SK-N-SH (cell line): ENCODE measurements at regions not wholly inside any gene's neighbourhood (a gene's known extent, or its start where the extent isn't known, plus 50 kb on each side); places are given as distances from the start of the nearest gene placed in this dataset.

Experiments used
- CTCF ChIA-PET: fragments of 300-600, 350-600 bp; formaldehyde crosslinking; extraction: SDS; loops from one replicate; lab custom pipeline; 2021; lab: Yijun Ruan, JAX
- POLR2A ChIA-PET: fragments of 350-600 bp; sonication (Branson Sonifier 250); formaldehyde crosslinking; extraction: SDS; loops from one replicate; lab custom pipeline; 2020; ENCODE audit warnings: antibody characterized with exemption, inconsistent platforms; lab: Yijun Ruan, JAX
- DNase-seq: peaks from one replicate; pipeline ENCODE4 v3.0.0; 2012
- H2AFZ ChIP-seq: fragments of 200-600 bp; sonication (generic); 2 replicates; pipeline ENCODE4 v1.8.1; 2016; ENCODE audit warnings: antibody characterized with exemption, mild to moderate bottlenecking, low read depth
- H3F3A ChIP-seq: fragments of 200-600 bp; sonication (generic); replicated peaks from 2 replicates; pipeline ENCODE3; 2016; ENCODE audit warnings: antibody characterized with exemption, mild to moderate bottlenecking; ENCODE audit not compliant: insufficient read depth
- H3K27ac ChIP-seq, 2 experiments: fragments of 200-500 bp in 1 of 2; fragments of 200-600 bp in 1 of 2; sonication (Bioruptor generic) in 1 of 2; sonication (generic), shearing (Covaris generic) in 1 of 2; 2 replicates each; pipeline versions ENCODE4 v1.5.1 to v1.6.1; 2014 to 2016; ENCODE audit warnings: low read depth in 2 of 2, inconsistent platforms in 1 of 2, low read length in 1 of 2, mild to moderate bottlenecking in 1 of 2, mixed read lengths in 1 of 2
- H3K27me3 ChIP-seq: fragments of 200-600 bp; sonication (generic), shearing (Covaris generic); 2 replicates; pipeline ENCODE4 v1.6.1; 2016; ENCODE audit warnings: mixed run types; ENCODE audit not compliant: insufficient read depth
- H3K36me3 ChIP-seq, 2 experiments: fragments of 200-500 bp in 1 of 2; fragments of 200-600 bp in 1 of 2; sonication (Bioruptor generic) in 1 of 2; sonication (generic) in 1 of 2; replicated peaks in 1 of 2; 2 replicates each; pipeline versions ENCODE3 to v1.5.1; 2014 to 2016; ENCODE audit warnings: low read length in 1 of 2, mild to moderate bottlenecking in 1 of 2; ENCODE audit not compliant: insufficient read depth in 2 of 2, control insufficient read depth in 1 of 2
- H3K4me1 ChIP-seq, 2 experiments: fragments of 200-500 bp in 1 of 2; fragments of 200-600 bp in 1 of 2; sonication (Bioruptor generic) in 1 of 2; sonication (generic), shearing (Covaris generic) in 1 of 2; 2 replicates each; pipeline versions ENCODE4 v1.5.1 to v1.6.1; 2014 to 2016; ENCODE audit warnings: low read depth in 1 of 2, low read length in 1 of 2, mixed run types in 1 of 2; ENCODE audit not compliant: insufficient read depth in 2 of 2, control insufficient read depth in 1 of 2
- H3K4me2 ChIP-seq: fragments of 200-600 bp; sonication (generic), shearing (Covaris generic); 2 replicates; pipeline ENCODE4 v1.6.1; 2017; ENCODE audit warnings: mixed run types
- H3K4me3 ChIP-seq, 2 experiments: fragments of 200-500 bp in 1 of 2; fragments of 200-600 bp in 1 of 2; sonication (Bioruptor generic) in 1 of 2; sonication (generic), shearing (Covaris generic) in 1 of 2; 2 replicates each; pipeline versions ENCODE4 v1.5.1 to v1.8.1; 2014 to 2016; ENCODE audit warnings: low read depth in 2 of 2, inconsistent platforms in 1 of 2, low read length in 1 of 2, mild to moderate bottlenecking in 1 of 2, mixed read lengths in 1 of 2, moderate library complexity in 1 of 2
- H3K79me2 ChIP-seq: fragments of 200-600 bp; sonication (generic); 2 replicates; pipeline ENCODE4 v1.8.1; 2017; ENCODE audit warnings: mild to moderate bottlenecking; ENCODE audit not compliant: insufficient read depth
- H3K9ac ChIP-seq: fragments of 200-600 bp; sonication (generic); 2 replicates; pipeline ENCODE4 v1.6.1; 2017; ENCODE audit warnings: mixed run types
- H3K9me2 ChIP-seq: fragments of 200-600 bp; sonication (generic); 2 replicates; pipeline ENCODE4 v1.6.1; 2017; ENCODE audit warnings: mixed run types
- H3K9me3 ChIP-seq: fragments of 200-600 bp; sonication (generic); 2 replicates; pipeline ENCODE4 v1.6.1; 2017; ENCODE audit warnings: mixed run types, mild to moderate bottlenecking, moderate library complexity
- H4K20me1 ChIP-seq: fragments of 200-600 bp; sonication (generic); 2 replicates; pipeline ENCODE4 v1.6.1; 2017; ENCODE audit warnings: mild to moderate bottlenecking, mixed run types; ENCODE audit not compliant: insufficient read depth
- ELF1 ChIP-seq: IDR thresholded peaks from 2 replicates; pipeline ENCODE4 v1.4.0; 2012
- FOSL2 ChIP-seq: IDR thresholded peaks from 2 replicates; pipeline ENCODE4 v1.4.0; 2012; ENCODE audit warnings: low read depth, mild to moderate bottlenecking, moderate library complexity, borderline replicate concordance
- GABPA ChIP-seq: IDR thresholded peaks from 2 replicates; pipeline ENCODE4 v1.4.0; 2012; ENCODE audit warnings: low read depth, mild to moderate bottlenecking
- GATA2 ChIP-seq: sonication (generic); formaldehyde crosslinking; IDR thresholded peaks from 2 replicates; pipeline ENCODE4 v1.5.0; 2020; ENCODE audit warnings: mild to moderate bottlenecking, missing genetic modification reagents
- JUND ChIP-seq: IDR thresholded peaks from 2 replicates; pipeline ENCODE4 v1.4.0; 2012
- MEF2A ChIP-seq: IDR thresholded peaks from 2 replicates; pipeline ENCODE4 v1.4.0; 2012; ENCODE audit warnings: low read depth, borderline replicate concordance
- RCOR1 ChIP-seq: fragments of 150-350 bp; IDR thresholded peaks from 2 replicates; pipeline ENCODE4 v1.6.1; 2017; ENCODE audit warnings: antibody characterized with exemption, low read length
- RXRA ChIP-seq: IDR thresholded peaks from 2 replicates; pipeline ENCODE4 v1.4.0; 2012; ENCODE audit warnings: low read depth, mild to moderate bottlenecking, borderline replicate concordance
- USF2 ChIP-seq: fragments of 150-350 bp; IDR thresholded peaks from 2 replicates; pipeline ENCODE4 v1.6.1; 2017; ENCODE audit warnings: antibody characterized with exemption, low read length, low read depth, borderline replicate concordance
- YY1 ChIP-seq: IDR thresholded peaks from 2 replicates; pipeline ENCODE4 v1.4.0; 2012; ENCODE audit warnings: low read depth, mild to moderate bottlenecking
- WGBS: methylation state at CpG from one replicate; pipeline ENCODE4 v1.1.6; 2017; ENCODE audit warnings: low lambda C conversion rate; 5-methylcytosine and 5-hydroxymethylcytosine counted together
- TF ChIP-seq, protein P1 (sequence below): IDR thresholded peaks from 2 replicates; pipeline ENCODE4 v1.4.0; 2012; ENCODE audit warnings: low read depth, borderline replicate concordance
- TF ChIP-seq, protein P2 (sequence below): fragments of 150-350 bp; IDR thresholded peaks from 2 replicates; pipeline ENCODE4 v1.6.1; 2016; ENCODE audit warnings: mild to moderate bottlenecking, low read depth, low read length

DNA sequence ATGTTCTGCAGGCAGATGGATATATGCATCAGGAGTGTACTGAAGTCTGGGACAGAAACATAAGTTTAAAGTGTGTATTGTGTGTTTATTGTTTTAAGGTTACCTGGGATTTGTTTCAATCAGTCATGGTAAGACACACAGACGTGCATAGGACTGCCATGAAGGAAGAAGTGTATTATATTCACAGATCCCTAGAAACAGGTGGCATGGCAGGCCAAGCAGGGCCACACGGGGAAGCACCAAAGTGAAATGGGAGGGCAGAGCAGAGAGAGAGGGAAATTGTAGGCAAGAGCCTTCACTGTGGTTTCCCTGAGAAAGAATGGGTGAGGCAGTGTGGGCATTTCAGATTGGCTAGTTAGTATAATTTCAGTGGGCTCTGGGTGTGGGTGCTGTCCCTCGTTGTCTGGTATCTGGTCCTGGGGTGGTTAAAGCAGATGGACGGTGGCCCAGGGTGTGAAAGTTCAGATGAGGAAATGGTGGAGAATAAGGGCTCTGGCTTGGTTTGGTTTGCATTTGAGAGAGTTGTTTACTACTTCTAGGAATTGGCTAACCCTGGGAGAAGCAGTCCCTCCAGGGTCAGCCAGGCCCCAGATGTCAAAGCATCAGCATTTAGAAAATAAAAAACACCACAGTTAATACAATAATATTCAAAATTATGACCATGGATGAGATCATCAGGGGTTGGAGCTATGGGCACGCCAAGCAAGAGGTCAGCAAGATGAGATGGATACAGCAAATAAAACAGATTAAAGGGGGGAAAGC, 160.0 kb downstream of the LRRC30 start:
- DNase-seq, result no peak
- Histone ChIP-seq H3K4me2 (no peak overlapping the region), H3K4me3 (no peak overlapping the region), H4K20me1 (no peaks in the 10 kb centered on the region), H3K27ac (no peak overlapping the region), H3K9me2 (no peaks in the 10 kb centered on the region), H3K27me3 (no peaks in the 10 kb centered on the region), H3K9me3 (no peaks in the 10 kb centered on the region), H2AFZ (no peak overlapping the region), H3K79me2 (no peaks in the 10 kb centered on the region), H3F3A (no peaks in the 10 kb centered on the region), H3K9ac (no peak overlapping the region), H3K4me1 (peaks cover 0 to 26% of the 10 kb centered on the region in 2 experiments; a peak in 2 of 4 replicates), H3K36me3 (no peaks in the 10 kb centered on the region)
- 27% methylated on average over 5 of the region's 5 CpGs for WGBS
- ChIA-PET CTCF (no interaction called here), POLR2A (no interaction called here)
- no peak for TF ChIP-seq JUND
- TF ChIP-seq, protein P1, sequence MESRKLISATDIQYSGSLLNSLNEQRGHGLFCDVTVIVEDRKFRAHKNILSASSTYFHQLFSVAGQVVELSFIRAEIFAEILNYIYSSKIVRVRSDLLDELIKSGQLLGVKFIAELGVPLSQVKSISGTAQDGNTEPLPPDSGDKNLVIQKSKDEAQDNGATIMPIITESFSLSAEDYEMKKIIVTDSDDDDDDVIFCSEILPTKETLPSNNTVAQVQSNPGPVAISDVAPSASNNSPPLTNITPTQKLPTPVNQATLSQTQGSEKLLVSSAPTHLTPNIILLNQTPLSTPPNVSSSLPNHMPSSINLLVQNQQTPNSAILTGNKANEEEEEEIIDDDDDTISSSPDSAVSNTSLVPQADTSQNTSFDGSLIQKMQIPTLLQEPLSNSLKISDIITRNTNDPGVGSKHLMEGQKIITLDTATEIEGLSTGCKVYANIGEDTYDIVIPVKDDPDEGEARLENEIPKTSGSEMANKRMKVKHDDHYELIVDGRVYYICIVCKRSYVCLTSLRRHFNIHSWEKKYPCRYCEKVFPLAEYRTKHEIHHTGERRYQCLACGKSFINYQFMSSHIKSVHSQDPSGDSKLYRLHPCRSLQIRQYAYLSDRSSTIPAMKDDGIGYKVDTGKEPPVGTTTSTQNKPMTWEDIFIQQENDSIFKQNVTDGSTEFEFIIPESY, result no peak
- no peak for TF ChIP-seq MEF2A
- no peak for TF ChIP-seq GATA2
- TF ChIP-seq, protein P2, sequence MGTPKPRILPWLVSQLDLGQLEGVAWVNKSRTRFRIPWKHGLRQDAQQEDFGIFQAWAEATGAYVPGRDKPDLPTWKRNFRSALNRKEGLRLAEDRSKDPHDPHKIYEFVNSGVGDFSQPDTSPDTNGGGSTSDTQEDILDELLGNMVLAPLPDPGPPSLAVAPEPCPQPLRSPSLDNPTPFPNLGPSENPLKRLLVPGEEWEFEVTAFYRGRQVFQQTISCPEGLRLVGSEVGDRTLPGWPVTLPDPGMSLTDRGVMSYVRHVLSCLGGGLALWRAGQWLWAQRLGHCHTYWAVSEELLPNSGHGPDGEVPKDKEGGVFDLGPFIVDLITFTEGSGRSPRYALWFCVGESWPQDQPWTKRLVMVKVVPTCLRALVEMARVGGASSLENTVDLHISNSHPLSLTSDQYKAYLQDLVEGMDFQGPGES, result no peak
- TF ChIP-seq FOSL2, result no peak
- no peak for TF ChIP-seq YY1
- no peak for TF ChIP-seq RXRA
- no peak for TF ChIP-seq GABPA
- TF ChIP-seq ELF1, result no peak

GRCh38 chr18:7393080-7393479, 162.2 kb downstream of the LRRC30 start:
- Histone ChIP-seq H4K20me1 (no peaks in the 10 kb centered on the region), H3K4me1 (peaks cover 0 to 29% of the 10 kb centered on the region in 2 experiments; a peak in 2 of 4 replicates), H3F3A (no peaks in the 10 kb centered on the region), H3K27me3 (no peaks in the 10 kb centered on the region), H3K9ac (no peak overlapping the region), H2AFZ (no peak overlapping the region), H3K27ac (no peak overlapping the region; a peak in 1 of 4 replicates), H3K4me3 (no peak overlapping the region), H3K9me2 (no peaks in the 10 kb centered on the region), H3K79me2 (no peaks in the 10 kb centered on the region), H3K9me3 (no peaks in the 10 kb centered on the region), H3K36me3 (no peaks in the 10 kb centered on the region), H3K4me2 (no peak overlapping the region)
- DNase-seq, result no peak
- ChIA-PET POLR2A (interaction anchor here (0.5 kb wide), 1 partner anchor 30 kb away, joined by 3 read pairs; no protein-coding TSS in a partner anchor), CTCF (no interaction called here)
- TF ChIP-seq USF2 (no peak), RCOR1 (no peak)
- WGBS, result 44% methylated on average over 9 of the region's 9 CpGs
